Stimulated activated memory B cell treated with anti-CD40 and anti-IgM and Interleukin-4, amounts not matched to agents 10 μg/mL and 1 μg/mL and 100 μg/mL, for 72 hours (primary cell): ENCODE measurements at regions not wholly inside any gene's neighbourhood (a gene's known extent, or its start where the extent isn't known, plus 50 kb on each side); places are given as distances from the start of the nearest gene placed in this dataset.

ENCODE experiments used
- ATAC-seq: fragments of 150-1000 bp; cut with Tn5 transposase; 2 replicates; pipeline ENCODE4 v1.10.0; 2021
- H3K27ac Mint-ChIP-seq: one replicate; pipeline ENCODE4 v1.8.0; 2022; ENCODE audit warnings: mild to moderate bottlenecking, mixed read lengths
- H3K27me3 Mint-ChIP-seq: one replicate; pipeline ENCODE4 v1.8.0; 2022; ENCODE audit warnings: mixed read lengths
- H3K36me3 Mint-ChIP-seq: one replicate; pipeline ENCODE4 v1.8.0; 2022; ENCODE audit warnings: mixed read lengths
- H3K4me1 Mint-ChIP-seq: one replicate; pipeline ENCODE4 v1.8.0; 2022; ENCODE audit warnings: mixed read lengths
- H3K4me3 Mint-ChIP-seq: one replicate; pipeline ENCODE4 v1.8.0; 2022; ENCODE audit warnings: mild to moderate bottlenecking, moderate library complexity, mixed read lengths
- H3K9me3 Mint-ChIP-seq: one replicate; pipeline ENCODE4 v1.8.0; 2022; ENCODE audit warnings: mixed read lengths

DNA sequence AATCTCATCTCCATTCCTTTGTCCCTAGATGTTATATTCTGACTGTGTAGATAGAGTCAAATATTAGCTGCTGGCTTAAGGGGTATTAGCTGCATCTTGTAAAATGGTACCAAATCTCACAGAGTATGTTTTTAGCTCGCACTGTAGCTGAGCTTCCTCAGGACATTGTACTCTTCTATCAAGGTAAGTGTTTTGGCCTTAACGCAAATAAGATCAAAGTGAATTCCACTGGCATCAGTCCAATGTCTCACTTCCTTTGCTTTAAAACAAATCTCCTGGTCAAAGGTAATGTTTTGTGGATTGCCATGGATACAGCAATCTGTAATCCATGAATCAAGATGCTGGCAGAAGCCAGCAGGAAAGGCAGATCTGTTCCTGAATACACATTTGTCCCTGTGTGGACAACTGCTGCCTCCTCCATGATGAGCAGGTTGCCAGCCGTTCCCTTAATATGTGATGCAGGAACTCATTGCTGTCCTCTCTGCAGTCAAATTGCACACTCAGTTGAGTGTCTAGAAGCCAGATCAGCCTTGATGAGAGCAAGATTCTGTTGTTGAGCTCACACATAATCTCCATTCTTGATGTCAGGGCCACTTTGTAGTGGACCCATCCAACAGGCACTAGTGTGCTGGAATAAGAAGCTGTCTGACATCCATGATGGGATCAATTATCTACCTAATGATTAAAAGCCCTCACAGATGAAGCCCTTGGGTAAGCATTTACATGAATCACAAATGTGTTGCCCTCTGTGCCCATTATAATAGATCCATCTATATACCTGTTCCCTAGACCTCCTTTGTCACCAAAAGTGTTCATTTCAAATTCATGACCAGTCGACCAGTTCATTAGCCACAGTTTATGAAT is 96.6 kb upstream of the AGTR1 start:
- no peaks in the 10 kb centered on the region for H3K4me1 Mint-ChIP-seq
- no peak overlapping the region for H3K4me3 Mint-ChIP-seq
- no peak for ATAC-seq
- no peaks in the 10 kb centered on the region for H3K9me3 Mint-ChIP-seq
- H3K27ac Mint-ChIP-seq: no peak overlapping the region
- no peaks in the 10 kb centered on the region for H3K27me3 Mint-ChIP-seq
- H3K36me3 Mint-ChIP-seq: no peaks in the 10 kb centered on the region

- H3K27ac Mint-ChIP-seq: no peak overlapping the region
- H3K36me3 Mint-ChIP-seq: no peaks in the 10 kb centered on the region
- H3K9me3 Mint-ChIP-seq: no peaks in the 10 kb centered on the region
- H3K27me3 Mint-ChIP-seq: no peaks in the 10 kb centered on the region
- no peaks in the 10 kb centered on the region for H3K4me1 Mint-ChIP-seq
- H3K4me3 Mint-ChIP-seq: no peak overlapping the region
- no peak for ATAC-seq
Measured at GRCh38 chr3:148601766-148602685, 95.7 kb upstream of the AGTR1 start.

GRCh38 chr3:148604270-148605085 is 93.2 kb upstream of the AGTR1 start:
- Mint-ChIP-seq H3K27me3 (no peaks in the 10 kb centered on the region), H3K36me3 (no peaks in the 10 kb centered on the region), H3K4me1 (no peaks in the 10 kb centered on the region), H3K9me3 (no peaks in the 10 kb centered on the region), H3K4me3 (no peak overlapping the region), H3K27ac (no peak overlapping the region)
- no peak for ATAC-seq

DNA sequence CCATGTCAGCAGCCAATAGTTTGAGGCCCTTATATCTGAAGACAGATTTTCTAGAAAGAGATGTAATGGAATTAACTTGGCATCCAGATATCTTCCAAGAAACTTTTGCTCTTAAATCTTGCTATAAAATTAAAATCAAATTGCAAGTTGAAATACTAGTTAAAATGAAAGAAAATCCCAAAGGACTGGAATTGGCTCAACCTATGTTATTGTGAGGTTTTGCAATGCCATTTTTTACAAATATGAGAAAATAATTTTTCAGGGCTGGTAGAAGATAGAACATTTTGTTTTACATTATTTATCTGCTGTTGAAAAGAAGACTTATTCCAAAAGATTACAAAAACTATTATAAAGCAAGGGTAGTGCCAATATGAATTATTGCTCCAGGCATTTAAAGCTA is 92.2 kb upstream of the AGTR1 start:
- H3K36me3 Mint-ChIP-seq: no peaks in the 10 kb centered on the region
- no peaks in the 10 kb centered on the region for H3K9me3 Mint-ChIP-seq
- H3K4me1 Mint-ChIP-seq: no peaks in the 10 kb centered on the region
- ATAC-seq: no peak
- no peak overlapping the region for H3K4me3 Mint-ChIP-seq
- no peaks in the 10 kb centered on the region for H3K27me3 Mint-ChIP-seq
- H3K27ac Mint-ChIP-seq: no peak overlapping the region

- peak; percentile 31 for ATAC-seq
- no peak overlapping the region for H3K4me3 Mint-ChIP-seq
- no peaks in the 10 kb centered on the region for H3K4me1 Mint-ChIP-seq
- no peaks in the 10 kb centered on the region for H3K36me3 Mint-ChIP-seq
- H3K27me3 Mint-ChIP-seq: no peaks in the 10 kb centered on the region
- no peak overlapping the region for H3K27ac Mint-ChIP-seq
- no peaks in the 10 kb centered on the region for H3K9me3 Mint-ChIP-seq
Measured at GRCh38 chr3:148606979-148607378, 90.7 kb upstream of the AGTR1 start.

GRCh38 chr3:148607491-148607890 is 90.2 kb upstream of the AGTR1 start:
- ATAC-seq: peak; percentile 47
- no peak overlapping the region for H3K4me3 Mint-ChIP-seq
- no peaks in the 10 kb centered on the region for H3K27me3 Mint-ChIP-seq
- H3K4me1 Mint-ChIP-seq: no peaks in the 10 kb centered on the region
- H3K36me3 Mint-ChIP-seq: no peaks in the 10 kb centered on the region
- no peaks in the 10 kb centered on the region for H3K9me3 Mint-ChIP-seq
- H3K27ac Mint-ChIP-seq: no peak overlapping the region

DNA sequence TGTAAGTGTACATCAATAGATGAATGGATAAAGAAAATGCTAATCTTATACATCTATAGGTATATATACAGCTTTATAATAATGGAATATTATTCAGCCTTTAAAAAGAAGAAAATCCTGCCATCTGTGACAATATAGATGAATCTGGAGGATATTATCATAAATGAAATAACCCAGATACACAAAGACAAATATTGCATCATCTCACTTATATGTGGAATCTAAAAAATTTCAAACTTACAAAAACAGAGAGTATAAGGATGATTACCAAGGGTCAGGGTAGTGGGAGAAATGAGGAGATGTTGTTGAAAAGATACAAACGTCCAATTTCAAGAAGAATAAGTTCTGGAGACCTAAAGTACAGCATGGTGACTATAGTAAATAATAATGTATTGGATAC is 85.4 kb upstream of the AGTR1 start:
- Mint-ChIP-seq H3K4me3 (no peak overlapping the region), H3K36me3 (no peaks in the 10 kb centered on the region), H3K9me3 (no peaks in the 10 kb centered on the region), H3K27ac (no peak overlapping the region), H3K4me1 (no peaks in the 10 kb centered on the region), H3K27me3 (no peaks in the 10 kb centered on the region)
- no peak for ATAC-seq

DNA sequence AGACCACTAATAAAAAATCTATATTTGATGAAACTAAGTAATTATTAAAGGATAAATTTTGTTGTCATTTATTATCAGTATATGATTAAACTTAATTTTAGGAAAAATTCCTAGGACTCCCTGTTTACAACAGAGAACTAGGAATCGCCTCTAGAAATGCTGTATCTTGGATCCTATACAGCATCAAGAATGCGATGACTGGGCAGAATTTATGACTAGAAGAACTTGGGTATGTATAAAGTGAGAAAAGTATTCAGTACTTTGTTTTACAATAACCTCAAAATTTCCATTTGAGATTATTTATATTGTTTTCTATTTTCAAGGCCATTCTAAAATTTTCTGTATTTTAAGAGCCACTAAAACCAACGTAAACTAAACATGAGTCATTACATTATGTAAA is 82.3 kb upstream of the AGTR1 start:
- ATAC-seq: no peak
- H3K4me3 Mint-ChIP-seq: no peak overlapping the region
- no peaks in the 10 kb centered on the region for H3K27me3 Mint-ChIP-seq
- H3K27ac Mint-ChIP-seq: no peak overlapping the region
- no peaks in the 10 kb centered on the region for H3K36me3 Mint-ChIP-seq
- H3K9me3 Mint-ChIP-seq: no peaks in the 10 kb centered on the region
- no peaks in the 10 kb centered on the region for H3K4me1 Mint-ChIP-seq

GRCh38 chr3:148625095-148625736 is 72.5 kb upstream of the AGTR1 start:
- no peaks in the 10 kb centered on the region for H3K36me3 Mint-ChIP-seq
- H3K4me3 Mint-ChIP-seq: no peak overlapping the region

GRCh38 chr3:148625991-148626390 is 71.7 kb upstream of the AGTR1 start:
- Mint-ChIP-seq H3K27me3 (no peaks in the 10 kb centered on the region), H3K4me1 (no peaks in the 10 kb centered on the region), H3K4me3 (no peak overlapping the region), H3K27ac (no peak overlapping the region), H3K36me3 (no peaks in the 10 kb centered on the region), H3K9me3 (peaks cover 2% of the 10 kb centered on the region)
- ATAC-seq: no peak

More at GRCh38 chr3:148625095-148625736, 72.5 kb upstream of the AGTR1 start:
- Mint-ChIP-seq H3K27me3 (no peaks in the 10 kb centered on the region), H3K27ac (no peak overlapping the region), H3K9me3 (peaks cover 2% of the 10 kb centered on the region), H3K4me1 (no peaks in the 10 kb centered on the region)
- no peak for ATAC-seq

DNA sequence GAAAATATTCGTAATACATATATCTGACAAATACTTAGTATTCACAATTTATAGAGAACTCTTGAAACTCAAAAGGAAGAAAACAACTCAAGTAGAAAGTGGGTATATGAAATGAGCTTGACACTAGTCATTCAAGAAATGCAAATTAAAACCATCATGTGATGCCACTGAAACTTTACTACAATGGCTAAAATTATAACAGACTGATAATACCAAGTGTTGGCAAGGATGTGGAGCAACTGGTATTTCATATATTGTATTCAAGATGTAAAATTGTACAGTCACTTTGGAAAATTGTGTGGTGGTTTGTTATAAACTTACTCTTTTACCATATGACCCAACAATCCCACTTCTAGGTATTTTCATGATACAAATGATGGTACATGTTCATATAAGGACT is 68.7 kb upstream of the AGTR1 start:
- no peak for ATAC-seq
- Mint-ChIP-seq H3K4me3 (no peak overlapping the region), H3K27me3 (no peaks in the 10 kb centered on the region), H3K36me3 (no peaks in the 10 kb centered on the region), H3K27ac (no peak overlapping the region), H3K4me1 (no peaks in the 10 kb centered on the region), H3K9me3 (peaks cover 9% of the 10 kb centered on the region)

DNA sequence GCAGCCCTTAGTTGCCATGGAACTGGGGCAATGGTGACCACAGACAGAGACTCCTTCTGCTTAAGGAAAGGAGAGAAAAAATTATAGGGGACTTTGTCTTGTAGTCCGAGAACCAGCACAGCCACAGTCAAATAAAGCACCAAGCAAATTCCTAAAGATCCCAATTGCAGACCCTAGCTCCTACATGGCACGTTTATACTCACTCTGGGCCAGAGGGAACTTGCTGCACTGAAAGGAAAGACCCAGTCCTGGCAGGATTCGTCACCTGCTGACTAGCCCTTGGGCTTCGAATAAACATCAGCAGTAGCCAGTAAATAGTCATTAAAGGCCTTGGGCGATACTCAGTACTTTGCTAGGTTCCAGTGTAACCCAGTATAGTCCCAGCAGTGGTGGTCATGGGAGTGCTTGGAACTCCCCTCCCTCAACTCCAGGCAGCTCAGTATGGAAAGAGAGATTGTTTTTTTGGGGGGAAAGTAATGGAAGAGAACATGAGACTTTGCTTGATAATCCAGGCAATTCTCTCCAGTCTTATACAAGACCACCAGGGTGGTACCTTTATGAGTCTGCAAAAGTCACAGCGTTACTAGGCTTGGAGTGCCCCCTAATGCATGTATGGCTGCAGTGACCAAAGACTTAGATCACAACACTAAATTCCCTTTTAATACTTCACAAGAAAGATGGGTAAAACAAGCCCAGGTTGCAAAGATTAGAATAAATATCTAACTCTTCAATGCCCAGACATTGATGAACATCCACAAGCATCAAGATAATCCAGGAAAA is 66.4 kb upstream of the AGTR1 start:
- H3K27ac Mint-ChIP-seq: no peak overlapping the region
- H3K36me3 Mint-ChIP-seq: no peaks in the 10 kb centered on the region
- ATAC-seq: no peak
- H3K4me1 Mint-ChIP-seq: no peaks in the 10 kb centered on the region
- H3K27me3 Mint-ChIP-seq: no peaks in the 10 kb centered on the region
- no peak overlapping the region for H3K4me3 Mint-ChIP-seq
- H3K9me3 Mint-ChIP-seq: peaks cover 9% of the 10 kb centered on the region

DNA sequence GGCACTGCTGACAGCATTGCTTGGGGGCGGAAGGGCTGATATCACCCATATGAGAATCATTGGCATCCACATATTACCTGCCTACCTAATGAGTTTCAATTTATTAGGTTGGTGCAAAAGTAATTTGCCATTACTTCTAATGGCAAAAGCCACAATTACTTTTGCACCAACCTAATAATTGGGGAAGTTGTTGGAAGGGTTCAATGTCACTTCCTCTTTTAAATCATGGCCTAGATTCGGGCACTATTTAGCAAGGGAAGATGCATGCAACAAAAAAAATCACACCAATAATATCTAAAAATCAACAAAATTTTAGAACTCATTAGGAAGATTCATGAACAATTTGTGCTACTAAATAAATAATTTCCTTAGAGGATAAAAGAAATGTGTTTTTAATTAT is 56.0 kb upstream of the AGTR1 start:
- no peak overlapping the region for H3K4me3 Mint-ChIP-seq
- no peaks in the 10 kb centered on the region for H3K36me3 Mint-ChIP-seq
- H3K27ac Mint-ChIP-seq: no peak overlapping the region
- H3K27me3 Mint-ChIP-seq: no peaks in the 10 kb centered on the region
- peaks cover 7% of the 10 kb centered on the region for H3K9me3 Mint-ChIP-seq
- no peaks in the 10 kb centered on the region for H3K4me1 Mint-ChIP-seq
- ATAC-seq: no peak

DNA sequence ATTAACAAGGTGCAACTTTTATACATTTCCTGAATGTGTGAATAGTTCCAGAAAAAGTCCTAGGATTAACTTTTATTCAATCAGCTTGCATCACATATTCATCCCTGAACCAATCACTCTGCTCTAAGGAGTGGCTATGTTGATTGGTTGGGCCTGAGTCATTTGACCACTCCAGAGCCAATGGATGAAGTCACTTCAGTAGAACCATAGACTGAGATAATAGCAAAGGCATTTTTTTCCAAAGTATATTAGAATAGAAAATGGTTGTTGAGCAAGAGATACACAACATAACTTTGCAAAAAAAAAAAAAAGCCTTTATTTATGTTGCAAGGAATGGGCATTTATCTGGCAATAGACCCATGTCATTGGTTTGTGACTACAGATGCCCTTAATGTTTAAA is 55.5 kb upstream of the AGTR1 start:
- no peak overlapping the region for H3K4me3 Mint-ChIP-seq
- no peak overlapping the region for H3K27ac Mint-ChIP-seq

More for the DNA sequence above, 55.5 kb upstream of the AGTR1 start:
- H3K4me1 Mint-ChIP-seq: no peaks in the 10 kb centered on the region
- ATAC-seq: no peak
- H3K9me3 Mint-ChIP-seq: peaks cover 7% of the 10 kb centered on the region
- H3K36me3 Mint-ChIP-seq: no peaks in the 10 kb centered on the region
- no peaks in the 10 kb centered on the region for H3K27me3 Mint-ChIP-seq
